Skeletal muscle satellite cell (primary cell): ENCODE measurements at regions not wholly inside any gene's neighbourhood (a gene's known extent, or its start where the extent isn't known, plus 50 kb on each side); places are given as distances from the start of the nearest gene placed in this dataset.
"Not testable (repeated sequence)": the region's sequence is repeated elsewhere in the genome, so short reads cannot be mapped to it uniquely, and the experiment has no call there.

Experiments used
- H3K27me3 ChIP-seq: 2 replicates; pipeline ENCODE4 v1.7.0; 2013; ENCODE audit warnings: low read length; ENCODE audit not compliant: control insufficient read depth, insufficient read depth
- H3K36me3 ChIP-seq: 2 replicates; pipeline ENCODE4 v1.7.0; 2013; ENCODE audit warnings: mild to moderate bottlenecking, control low read depth, low read length; ENCODE audit not compliant: insufficient read depth
- H3K4me1 ChIP-seq: 2 replicates; pipeline ENCODE4 v1.7.0; 2013; ENCODE audit warnings: low read length; ENCODE audit not compliant: control insufficient read depth, insufficient read depth
- H3K4me2 ChIP-seq: 2 replicates; pipeline ENCODE4 v1.7.0; 2013; ENCODE audit warnings: mild to moderate bottlenecking, low read length
- H3K4me3 ChIP-seq: 2 replicates; pipeline ENCODE4 v1.7.0; 2013; ENCODE audit warnings: low read length
- H3K9ac ChIP-seq: 2 replicates; pipeline ENCODE4 v1.7.0; 2013; ENCODE audit warnings: mild to moderate bottlenecking, low read depth, low read length, moderate library complexity
- H3K9me3 ChIP-seq: replicated peaks from 2 replicates; pipeline ENCODE4 v1.7.0; 2013; ENCODE audit warnings: mild to moderate bottlenecking, control low read depth, low read length

DNA sequence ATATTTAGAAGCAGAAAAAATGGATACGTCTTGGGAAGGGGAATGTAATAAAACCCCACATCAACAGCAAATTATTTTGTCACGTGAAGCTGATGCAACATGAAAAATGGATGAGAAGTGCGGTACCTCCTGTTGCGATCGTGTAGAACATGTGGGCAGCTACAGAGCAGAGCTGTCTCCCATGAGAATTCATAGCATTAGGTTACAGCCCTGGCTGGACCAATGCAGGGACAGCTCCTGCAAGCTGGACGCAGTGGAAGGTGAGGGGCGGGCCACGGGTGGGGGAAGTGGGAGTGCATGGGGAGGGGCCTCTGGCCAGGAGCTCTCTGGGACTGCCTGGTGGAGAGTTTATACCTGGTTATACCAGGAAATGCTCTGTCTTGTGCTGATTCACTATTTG is 120.3 kb downstream of the GATA3 start:
- H3K9ac ChIP-seq = no peak overlapping the region
- no peak overlapping the region for H3K4me2 ChIP-seq
- no peaks in the 10 kb centered on the region for H3K4me1 ChIP-seq
- H3K9me3 ChIP-seq = no peaks in the 10 kb centered on the region
- H3K36me3 ChIP-seq = no peaks in the 10 kb centered on the region
- H3K27me3 ChIP-seq = no peaks in the 10 kb centered on the region
- H3K4me3 ChIP-seq = no peak overlapping the region

DNA sequence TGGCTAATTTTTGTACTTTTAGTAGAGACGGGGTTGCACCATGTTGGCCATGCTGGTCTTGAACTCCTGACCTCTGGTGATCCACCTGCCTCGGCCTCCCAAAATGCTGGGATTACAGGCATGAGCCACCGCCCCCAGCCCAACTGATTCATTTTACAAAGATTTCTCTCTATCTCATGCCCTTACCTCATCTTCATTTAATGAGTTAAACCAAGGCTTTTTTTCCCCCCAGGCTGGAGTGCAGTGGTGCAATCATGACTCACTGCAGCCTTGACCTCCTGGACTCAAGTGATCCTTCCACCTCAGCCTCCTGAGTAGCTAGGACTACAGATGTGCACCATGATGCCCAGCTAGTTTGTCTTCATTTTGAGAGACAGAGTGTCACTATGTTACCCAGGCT is 123.0 kb downstream of the GATA3 start:
- not testable (repeated sequence) for H3K4me1 ChIP-seq, H3K27me3 ChIP-seq, H3K9me3 ChIP-seq, H3K9ac ChIP-seq, H3K36me3 ChIP-seq, H3K4me3 ChIP-seq, H3K4me2 ChIP-seq

DNA sequence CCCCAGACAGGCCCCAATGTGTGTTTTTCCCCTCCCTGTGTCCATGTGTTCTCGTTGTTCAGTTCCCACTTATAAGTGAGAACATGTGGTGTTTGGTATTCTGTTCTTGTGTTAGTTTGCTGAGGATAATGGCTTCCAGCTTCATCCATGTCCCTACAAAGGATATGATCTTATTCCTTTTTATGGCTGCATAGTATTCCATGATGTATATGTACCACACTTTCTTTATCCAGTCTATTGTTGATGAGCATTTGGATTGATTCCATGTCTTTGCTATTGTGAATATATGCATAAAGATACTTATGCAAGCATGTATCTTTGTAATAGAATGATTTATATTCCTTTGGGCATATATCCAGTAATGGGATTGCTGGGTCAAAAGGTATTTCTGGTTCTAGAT is 125.3 kb downstream of the GATA3 start:
- H3K4me3 ChIP-seq, H3K4me1 ChIP-seq, H3K9ac ChIP-seq, H3K9me3 ChIP-seq, H3K36me3 ChIP-seq, H3K27me3 ChIP-seq, H3K4me2 ChIP-seq: not testable (repeated sequence)

DNA sequence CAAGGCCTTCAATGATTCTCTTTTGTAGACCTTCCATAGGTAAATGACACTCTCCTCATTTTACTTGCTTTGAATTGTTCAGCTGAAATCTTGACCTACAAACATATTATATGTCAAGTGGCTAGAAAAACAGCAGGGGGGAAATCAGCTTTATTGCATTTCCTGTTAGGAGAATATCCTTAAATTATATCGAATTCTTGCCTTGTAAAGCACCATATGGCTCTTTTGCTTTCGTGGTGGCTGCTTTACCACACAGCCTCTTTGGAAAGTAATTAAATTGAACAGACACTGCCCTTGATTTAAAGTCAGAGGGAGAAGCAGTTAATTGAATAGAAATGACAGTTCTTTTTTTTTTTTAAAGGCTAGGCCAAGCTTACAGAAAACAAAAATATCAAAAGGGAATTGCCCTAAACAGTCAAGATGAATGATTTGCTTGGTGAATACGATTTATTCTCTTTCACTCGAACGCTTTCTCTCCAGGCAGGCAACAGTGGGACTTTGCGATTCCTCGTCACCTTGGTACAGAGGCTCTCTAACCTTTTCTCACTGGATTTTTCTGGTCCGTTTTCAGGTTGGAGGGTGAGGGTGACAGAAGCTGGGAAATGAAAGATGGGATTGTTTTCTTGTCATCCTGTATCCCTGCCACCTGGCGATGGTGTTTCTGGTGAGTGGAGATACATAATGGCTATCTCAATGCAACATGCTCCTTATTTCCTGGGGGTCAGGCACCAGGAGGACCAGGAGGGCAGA is 126.0 kb downstream of the GATA3 start:
- Histone ChIP-seq H3K4me3 (no peak overlapping the region), H3K9ac (no peak overlapping the region), H3K27me3 (no peaks in the 10 kb centered on the region), H3K9me3 (no peaks in the 10 kb centered on the region), H3K36me3 (no peaks in the 10 kb centered on the region), H3K4me2 (no peak overlapping the region), H3K4me1 (no peaks in the 10 kb centered on the region)

DNA sequence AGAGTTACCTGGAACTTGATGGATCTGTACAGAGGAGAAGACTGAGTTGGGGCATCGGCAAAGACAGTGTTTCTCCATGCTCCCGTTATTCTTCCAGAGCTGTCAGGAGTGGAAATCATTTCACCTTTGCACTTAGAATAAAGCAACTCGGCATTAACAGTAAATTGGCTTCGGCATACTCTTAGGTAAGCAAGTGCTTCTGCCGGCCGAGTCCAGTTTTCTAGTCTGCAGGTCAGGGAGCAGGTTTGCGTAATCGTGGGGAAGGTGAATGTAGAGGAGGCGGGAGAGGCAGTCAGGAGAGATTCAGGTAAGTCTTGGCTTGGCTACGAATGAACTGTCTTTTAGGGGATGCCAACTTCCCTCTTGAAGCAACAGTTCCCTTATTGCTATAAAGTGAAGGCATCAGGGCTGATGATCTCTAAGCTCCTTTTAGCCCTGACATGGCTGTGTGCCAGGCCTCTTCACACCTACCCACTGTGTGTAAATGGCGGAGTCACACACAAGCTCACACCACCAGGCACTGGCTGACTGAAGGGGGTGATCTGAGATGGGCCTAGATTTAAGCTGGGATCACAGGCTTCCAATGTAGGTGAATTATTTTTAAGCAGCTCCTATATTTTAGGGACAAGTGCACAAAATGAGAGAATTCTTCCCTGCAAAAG is 127.1 kb downstream of the GATA3 start:
- no peaks in the 10 kb centered on the region for H3K4me1 ChIP-seq
- H3K36me3 ChIP-seq = no peaks in the 10 kb centered on the region
- no peak overlapping the region for H3K4me2 ChIP-seq
- H3K27me3 ChIP-seq = no peaks in the 10 kb centered on the region
- H3K4me3 ChIP-seq = no peak overlapping the region
- no peaks in the 10 kb centered on the region for H3K9me3 ChIP-seq
- no peak overlapping the region for H3K9ac ChIP-seq

DNA sequence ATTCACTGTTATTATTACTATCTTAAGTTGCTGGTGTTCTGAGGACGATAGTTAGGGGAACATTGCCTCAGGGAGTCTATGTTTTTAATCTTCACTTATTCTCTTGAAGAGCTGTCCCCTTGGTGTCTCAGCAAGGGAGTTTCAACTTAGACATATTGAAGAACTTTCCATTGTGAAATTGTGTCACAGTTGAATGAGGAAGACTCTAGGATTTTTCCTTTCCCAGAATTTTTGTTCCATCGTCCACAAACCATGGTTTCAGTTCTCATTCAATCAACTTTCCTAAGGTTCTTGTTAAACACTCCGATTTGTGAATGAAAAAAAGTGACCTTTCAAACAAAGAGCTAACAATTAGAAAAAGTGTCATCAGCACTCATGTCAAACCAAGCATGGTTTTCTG is 128.3 kb downstream of the GATA3 start:
- no peak overlapping the region for H3K9ac ChIP-seq
- no peaks in the 10 kb centered on the region for H3K9me3 ChIP-seq
- no peaks in the 10 kb centered on the region for H3K27me3 ChIP-seq
- no peak overlapping the region for H3K4me2 ChIP-seq
- no peaks in the 10 kb centered on the region for H3K4me1 ChIP-seq
- H3K4me3 ChIP-seq = no peak overlapping the region
- H3K36me3 ChIP-seq = no peaks in the 10 kb centered on the region

DNA sequence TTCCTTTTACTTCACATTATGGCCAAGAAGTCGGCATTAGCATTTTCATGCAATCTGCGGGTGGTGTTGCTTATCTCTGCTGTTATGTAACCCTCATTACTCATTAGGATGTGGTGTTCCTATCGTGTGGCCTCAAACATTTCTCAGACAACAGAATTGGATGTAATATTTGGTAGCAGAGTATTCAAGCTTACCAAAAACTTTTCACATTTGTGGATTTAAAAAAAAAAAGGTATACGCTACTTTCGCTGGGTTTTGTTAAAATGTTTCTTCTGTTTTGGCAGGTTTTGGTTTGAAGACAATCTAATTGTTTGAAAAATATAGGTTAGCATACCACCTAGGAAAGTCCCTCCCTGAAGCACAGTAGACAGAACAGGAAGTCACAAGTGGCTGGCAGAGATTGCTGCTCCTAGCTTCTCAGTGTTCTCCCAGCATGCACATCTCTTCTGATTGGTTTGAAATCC is 128.8 kb downstream of the GATA3 start:
- Histone ChIP-seq H3K36me3 (no peaks in the 10 kb centered on the region), H3K4me2 (no peak overlapping the region), H3K9ac (no peak overlapping the region), H3K9me3 (no peaks in the 10 kb centered on the region), H3K4me3 (no peak overlapping the region), H3K27me3 (no peaks in the 10 kb centered on the region), H3K4me1 (no peaks in the 10 kb centered on the region)

DNA sequence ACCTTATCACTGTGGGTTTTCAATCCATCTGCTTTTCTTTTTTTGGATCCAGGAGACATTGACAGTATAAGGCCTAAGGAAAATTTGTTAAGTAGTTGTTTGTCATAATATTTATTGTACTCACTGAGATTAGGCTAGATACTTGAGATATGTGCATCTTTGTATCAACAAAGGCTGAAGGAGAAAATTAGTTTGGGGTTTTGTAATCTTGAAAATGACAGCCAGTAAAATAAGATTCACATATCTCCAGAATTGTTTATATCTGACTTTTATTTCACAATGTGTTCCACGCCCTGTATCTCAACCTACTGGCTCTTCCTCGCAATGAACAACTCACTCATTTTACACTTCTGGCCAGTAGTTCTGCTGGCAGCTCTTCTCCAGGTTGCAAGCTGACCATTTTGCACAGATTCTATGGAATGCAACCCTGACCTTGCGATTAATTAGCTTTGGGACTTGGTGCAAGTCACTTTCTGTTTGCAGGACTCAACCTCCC is 132.7 kb downstream of the GATA3 start:
- no peaks in the 10 kb centered on the region for H3K4me1 ChIP-seq
- H3K4me2 ChIP-seq = no peak overlapping the region
- H3K9ac ChIP-seq = no peak overlapping the region
- no peak overlapping the region for H3K4me3 ChIP-seq
- no peaks in the 10 kb centered on the region for H3K9me3 ChIP-seq
- no peaks in the 10 kb centered on the region for H3K36me3 ChIP-seq
- H3K27me3 ChIP-seq = no peaks in the 10 kb centered on the region

DNA sequence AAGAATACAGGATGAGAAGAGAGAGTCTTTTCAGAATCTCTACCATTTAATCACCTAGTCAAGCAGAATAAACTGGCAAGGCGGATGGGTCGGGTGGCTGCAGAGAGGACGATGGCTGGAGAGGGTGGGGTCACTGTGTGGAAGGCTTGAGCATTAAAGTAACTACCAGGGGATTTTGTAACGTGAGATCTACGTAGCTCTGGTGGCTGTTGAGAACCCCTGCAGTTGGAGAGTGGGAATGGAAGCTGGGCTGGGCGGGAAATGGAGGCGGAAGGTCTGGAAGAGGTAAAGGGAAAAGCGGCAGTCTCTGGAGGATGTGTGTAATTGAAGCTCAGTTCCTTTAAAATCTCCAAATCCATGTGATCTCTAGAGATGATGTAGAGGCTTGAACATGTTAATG is 135.0 kb downstream of the GATA3 start:
- H3K9me3 ChIP-seq = no peaks in the 10 kb centered on the region
- no peak overlapping the region for H3K9ac ChIP-seq
- H3K4me3 ChIP-seq = no peak overlapping the region
- no peaks in the 10 kb centered on the region for H3K36me3 ChIP-seq
- no peak overlapping the region for H3K4me2 ChIP-seq
- H3K4me1 ChIP-seq = no peaks in the 10 kb centered on the region
- H3K27me3 ChIP-seq = no peaks in the 10 kb centered on the region

DNA sequence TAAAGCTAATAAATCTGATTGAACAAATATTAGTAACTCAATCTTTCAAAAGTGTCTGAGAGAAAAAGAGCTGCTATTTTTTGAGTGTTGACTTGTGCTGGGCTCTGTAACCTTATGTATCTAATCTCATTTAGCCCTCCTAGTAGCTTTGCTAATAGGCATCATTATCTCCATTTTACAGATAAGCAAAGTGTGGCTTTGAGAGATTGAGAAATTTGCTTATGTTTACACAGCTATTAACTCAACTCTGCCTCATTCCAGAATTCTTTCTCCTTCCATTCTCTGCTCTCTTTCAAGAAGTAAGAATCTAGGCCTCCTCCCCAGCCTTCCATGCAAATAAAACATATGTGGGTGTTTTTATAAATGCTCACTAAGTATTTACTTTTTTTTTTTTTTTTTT is 137.8 kb downstream of the GATA3 start:
- H3K4me2 ChIP-seq = no peak overlapping the region
- no peaks in the 10 kb centered on the region for H3K9me3 ChIP-seq
- no peaks in the 10 kb centered on the region for H3K27me3 ChIP-seq
- no peak overlapping the region for H3K9ac ChIP-seq
- H3K36me3 ChIP-seq = no peaks in the 10 kb centered on the region
- no peak overlapping the region for H3K4me3 ChIP-seq
- H3K4me1 ChIP-seq = no peaks in the 10 kb centered on the region

DNA sequence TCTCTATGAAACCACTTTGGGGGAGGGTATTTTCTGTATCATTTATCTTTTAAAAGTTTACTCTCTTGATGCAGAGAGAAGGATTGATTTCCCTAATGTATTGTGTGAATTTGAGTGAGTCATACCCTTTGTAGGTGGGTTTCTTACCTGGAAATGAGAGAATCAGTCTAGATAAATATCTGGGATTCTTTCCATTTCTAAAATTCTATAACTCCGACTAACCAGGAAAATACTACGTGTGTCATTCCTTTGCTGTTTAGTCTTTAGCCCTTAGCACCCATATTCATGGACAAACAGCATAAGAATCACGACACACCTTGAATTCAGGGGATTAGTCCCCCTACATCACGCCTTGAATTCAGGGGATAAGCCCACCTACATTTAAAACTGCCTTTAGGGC is 139.1 kb downstream of the GATA3 start:
- Histone ChIP-seq H3K36me3 (no peaks in the 10 kb centered on the region), H3K4me1 (no peaks in the 10 kb centered on the region), H3K27me3 (no peaks in the 10 kb centered on the region), H3K9me3 (no peaks in the 10 kb centered on the region), H3K4me3 (no peak overlapping the region), H3K4me2 (no peak overlapping the region), H3K9ac (no peak overlapping the region)

DNA sequence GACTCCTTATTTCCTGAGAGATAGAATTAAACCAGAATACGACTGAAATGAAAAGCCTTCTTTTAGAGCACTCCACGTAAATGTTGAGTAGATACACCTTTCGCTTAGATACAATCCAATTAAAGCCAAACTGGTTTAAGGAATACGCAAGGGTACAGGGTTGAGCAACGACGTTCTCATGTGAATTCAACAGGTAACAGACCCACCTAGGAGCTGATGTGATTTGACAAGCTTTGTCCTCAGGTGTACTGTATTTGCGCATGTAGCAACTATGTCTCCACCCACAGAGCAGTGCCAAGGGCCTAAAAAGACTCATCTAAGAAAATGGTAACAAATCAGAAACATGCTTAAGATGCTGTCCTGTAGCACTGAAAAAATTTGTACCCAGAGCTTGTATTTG is 139.6 kb downstream of the GATA3 start:
- Histone ChIP-seq H3K27me3 (no peaks in the 10 kb centered on the region), H3K9me3 (no peaks in the 10 kb centered on the region), H3K9ac (no peak overlapping the region)

More for the DNA sequence above, 139.6 kb downstream of the GATA3 start:
- no peak overlapping the region for H3K4me2 ChIP-seq
- H3K4me3 ChIP-seq = no peak overlapping the region
- no peaks in the 10 kb centered on the region for H3K36me3 ChIP-seq
- H3K4me1 ChIP-seq = no peaks in the 10 kb centered on the region
